ENCODE measurements at regions not wholly inside any gene's neighbourhood (a gene's known extent, or its start where the extent isn't known, plus 50 kb on each side); places are given as distances from the start of the nearest gene placed in this dataset.

DNA sequence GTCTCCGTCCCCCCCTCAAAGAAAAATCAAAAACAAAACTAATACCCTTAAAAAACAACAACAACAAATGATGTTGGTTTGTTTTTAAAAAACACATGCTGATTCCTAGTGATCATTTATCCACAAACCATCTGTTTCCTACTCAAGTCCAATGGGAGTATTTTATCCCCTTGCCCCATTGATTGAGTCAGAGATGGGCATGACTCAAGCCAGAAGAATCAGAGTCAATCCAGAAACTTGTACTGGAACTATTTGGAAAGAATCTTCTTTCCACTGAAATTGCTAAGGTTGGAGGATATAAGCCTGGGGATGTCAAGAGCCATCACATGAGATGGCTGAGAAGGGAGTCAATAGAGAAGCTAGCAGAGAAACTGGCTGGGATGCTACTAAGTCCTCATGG is 176.4 kb downstream of the MIS18A start:
- no peaks in the 10 kb centered on the region for H3K9me3 ChIP-seq (ENCODE audit: control insufficient read depth, insufficient read depth, low read depth, low read length)
- no peak overlapping the region for H3K27ac ChIP-seq (ENCODE audit: extremely low read depth, low read depth, low read length)
- no peak overlapping the region for H3K4me3 ChIP-seq (ENCODE audit: low read depth, low read length)
- POLR2A ChIA-PET: no interaction called here
- no peaks in the 10 kb centered on the region for H3K4me1 ChIP-seq (ENCODE audit: control insufficient read depth, insufficient read depth, low read length)
- H3K36me3 ChIP-seq (ENCODE audit: control insufficient read depth in 2 of 2, insufficient read depth in 1 of 2, low read length in 2 of 2): no peaks in the 10 kb centered on the region
- TF ChIP-seq, protein P1, sequence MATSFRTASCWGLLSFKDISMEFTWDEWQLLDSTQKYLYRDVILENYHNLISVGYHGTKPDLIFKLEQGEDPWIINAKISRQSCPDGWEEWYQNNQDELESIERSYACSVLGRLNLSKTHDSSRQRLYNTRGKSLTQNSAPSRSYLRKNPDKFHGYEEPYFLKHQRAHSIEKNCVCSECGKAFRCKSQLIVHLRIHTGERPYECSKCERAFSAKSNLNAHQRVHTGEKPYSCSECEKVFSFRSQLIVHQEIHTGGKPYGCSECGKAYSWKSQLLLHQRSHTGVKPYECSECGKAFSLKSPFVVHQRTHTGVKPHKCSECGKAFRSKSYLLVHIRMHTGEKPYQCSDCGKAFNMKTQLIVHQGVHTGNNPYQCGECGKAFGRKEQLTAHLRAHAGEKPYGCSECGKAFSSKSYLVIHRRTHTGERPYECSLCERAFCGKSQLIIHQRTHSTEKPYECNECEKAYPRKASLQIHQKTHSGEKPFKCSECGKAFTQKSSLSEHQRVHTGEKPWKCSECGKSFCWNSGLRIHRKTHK (tag by site-specific recombination; IDR thresholded peaks at IDR 0.05): no peak
- TF ChIP-seq, protein P2, sequence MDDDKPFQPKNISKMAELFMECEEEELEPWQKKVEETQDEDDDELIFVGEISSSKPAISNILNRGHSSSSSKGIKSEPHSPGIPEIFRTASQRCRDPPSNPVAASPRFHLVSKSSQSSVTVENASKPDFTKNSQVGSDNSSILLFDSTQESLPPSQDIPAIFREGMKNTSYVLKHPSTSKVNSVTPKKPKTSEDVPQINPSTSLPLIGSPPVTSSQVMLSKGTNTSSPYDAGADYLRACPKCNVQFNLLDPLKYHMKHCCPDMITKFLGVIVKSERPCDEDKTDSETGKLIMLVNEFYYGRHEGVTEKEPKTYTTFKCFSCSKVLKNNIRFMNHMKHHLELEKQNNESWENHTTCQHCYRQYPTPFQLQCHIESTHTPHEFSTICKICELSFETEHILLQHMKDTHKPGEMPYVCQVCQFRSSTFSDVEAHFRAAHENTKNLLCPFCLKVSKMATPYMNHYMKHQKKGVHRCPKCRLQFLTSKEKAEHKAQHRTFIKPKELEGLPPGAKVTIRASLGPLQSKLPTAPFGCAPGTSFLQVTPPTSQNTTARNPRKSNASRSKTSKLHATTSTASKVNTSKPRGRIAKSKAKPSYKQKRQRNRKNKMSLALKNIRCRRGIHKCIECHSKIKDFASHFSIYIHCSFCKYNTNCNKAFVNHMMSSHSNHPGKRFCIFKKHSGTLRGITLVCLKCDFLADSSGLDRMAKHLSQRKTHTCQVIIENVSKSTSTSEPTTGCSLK (tag by site-specific recombination; IDR thresholded peaks at IDR 0.05): no peak
- CTCF ChIA-PET: interaction anchor here (0.7 kb wide), 1 partner anchor 168 kb away, joined by 3 read pairs; no protein-coding TSS in a partner anchor

DNA sequence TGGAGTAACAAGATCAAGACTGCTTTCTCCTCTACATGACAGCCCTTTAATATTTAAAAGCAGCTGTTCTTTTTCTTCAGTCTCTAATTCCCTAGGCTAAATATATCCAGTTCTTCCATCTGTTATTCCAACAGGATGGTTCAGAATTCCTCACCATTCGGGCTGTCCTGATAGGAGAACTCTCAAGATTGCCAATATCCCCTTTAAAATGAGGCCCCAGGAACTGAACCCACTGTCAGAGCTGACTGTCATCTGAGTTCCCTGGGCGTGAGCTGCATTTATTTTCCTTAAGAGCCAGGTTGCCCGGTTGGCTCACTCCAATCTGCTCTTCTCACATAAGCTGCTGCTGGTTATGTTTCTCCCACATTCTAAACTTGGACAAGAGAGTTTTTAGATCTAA is 177.6 kb downstream of the MIS18A start:
- POLR2A ChIA-PET: no interaction called here
- CTCF ChIA-PET: interaction anchor here (0.5 to 0.7 kb wide), 2 partner anchors 173 to 966 kb away, joined by 3 read pairs; no protein-coding TSS in a partner anchor
- Histone ChIP-seq H3K27ac (ENCODE audit: extremely low read depth, low read depth, low read length) (no peak overlapping the region), H3K4me3 (ENCODE audit: low read depth, low read length) (no peak overlapping the region), H3K9me3 (ENCODE audit: control insufficient read depth, insufficient read depth, low read depth, low read length) (no peaks in the 10 kb centered on the region), H3K4me1 (ENCODE audit: control insufficient read depth, insufficient read depth, low read length) (no peaks in the 10 kb centered on the region), H3K36me3 (ENCODE audit: control insufficient read depth in 2 of 2, insufficient read depth in 1 of 2, low read length in 2 of 2) (no peaks in the 10 kb centered on the region)
- TF ChIP-seq, protein P1 (tag by site-specific recombination; IDR thresholded peaks at IDR 0.05): no peak
- no peak for TF ChIP-seq ZNF138 (tag by site-specific recombination; IDR thresholded peaks at IDR 0.05; ENCODE audit: borderline replicate concordance)
- TF ChIP-seq ZNF529 (tag by site-specific recombination; IDR thresholded peaks at IDR 0.05; ENCODE audit: insufficient replicate concordance): no peak
- TF ChIP-seq, protein P3, sequence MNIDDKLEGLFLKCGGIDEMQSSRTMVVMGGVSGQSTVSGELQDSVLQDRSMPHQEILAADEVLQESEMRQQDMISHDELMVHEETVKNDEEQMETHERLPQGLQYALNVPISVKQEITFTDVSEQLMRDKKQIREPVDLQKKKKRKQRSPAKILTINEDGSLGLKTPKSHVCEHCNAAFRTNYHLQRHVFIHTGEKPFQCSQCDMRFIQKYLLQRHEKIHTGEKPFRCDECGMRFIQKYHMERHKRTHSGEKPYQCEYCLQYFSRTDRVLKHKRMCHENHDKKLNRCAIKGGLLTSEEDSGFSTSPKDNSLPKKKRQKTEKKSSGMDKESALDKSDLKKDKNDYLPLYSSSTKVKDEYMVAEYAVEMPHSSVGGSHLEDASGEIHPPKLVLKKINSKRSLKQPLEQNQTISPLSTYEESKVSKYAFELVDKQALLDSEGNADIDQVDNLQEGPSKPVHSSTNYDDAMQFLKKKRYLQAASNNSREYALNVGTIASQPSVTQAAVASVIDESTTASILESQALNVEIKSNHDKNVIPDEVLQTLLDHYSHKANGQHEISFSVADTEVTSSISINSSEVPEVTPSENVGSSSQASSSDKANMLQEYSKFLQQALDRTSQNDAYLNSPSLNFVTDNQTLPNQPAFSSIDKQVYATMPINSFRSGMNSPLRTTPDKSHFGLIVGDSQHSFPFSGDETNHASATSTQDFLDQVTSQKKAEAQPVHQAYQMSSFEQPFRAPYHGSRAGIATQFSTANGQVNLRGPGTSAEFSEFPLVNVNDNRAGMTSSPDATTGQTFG (tag by site-specific recombination; IDR thresholded peaks at IDR 0.05; ENCODE audit: borderline replicate concordance): no peak
- TF ChIP-seq ZNF473 (tag by site-specific recombination; IDR thresholded peaks at IDR 0.05): no peak

DNA sequence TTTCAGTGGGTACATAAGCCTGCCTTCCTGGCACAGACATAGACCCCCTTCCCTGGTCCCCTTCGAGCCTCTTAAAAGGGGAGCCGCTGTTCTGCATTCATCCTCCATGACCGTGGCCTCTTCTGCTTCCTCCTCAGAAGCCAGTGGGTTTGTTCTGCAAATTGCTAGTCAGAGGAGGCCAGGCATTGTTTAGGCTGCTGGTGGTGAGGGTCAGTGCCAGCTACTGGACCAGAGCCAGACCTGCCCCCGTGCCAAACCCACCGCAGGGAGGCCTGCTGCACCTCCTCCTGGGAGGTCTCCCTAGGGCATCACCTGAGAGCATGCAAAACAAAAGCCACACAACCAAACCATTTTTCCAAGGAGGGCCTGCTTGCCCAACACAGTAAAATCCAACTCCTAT is 178.4 kb downstream of the MIS18A start:
- POLR2A ChIA-PET: no interaction called here
- Histone ChIP-seq H3K4me3 (ENCODE audit: low read depth, low read length) (no peak overlapping the region), H3K9me3 (ENCODE audit: control insufficient read depth, insufficient read depth, low read depth, low read length) (no peaks in the 10 kb centered on the region), H3K36me3 (ENCODE audit: control insufficient read depth in 2 of 2, insufficient read depth in 1 of 2, low read length in 2 of 2) (no peaks in the 10 kb centered on the region), H3K27ac (ENCODE audit: extremely low read depth, low read depth, low read length) (no peak overlapping the region), H3K4me1 (ENCODE audit: control insufficient read depth, insufficient read depth, low read length) (no peaks in the 10 kb centered on the region)
- no peak for TF ChIP-seq ZNF146 (tag by site-specific recombination; IDR thresholded peaks at IDR 0.05)
- 0 out of 2 replicates have a peak, but pooled peaks have one; percentile 9 for TF ChIP-seq GLIS1 (tag by site-specific recombination; IDR thresholded peaks at IDR 0.05)
- CTCF ChIA-PET: interaction anchor here (0.6 kb wide), 1 partner anchor 314 kb away, joined by 3 read pairs; no protein-coding TSS in a partner anchor
